HUES6 (cell line): ENCODE measurements at regions not wholly inside any gene's neighbourhood (a gene's known extent, or its start where the extent isn't known, plus 50 kb on each side); places are given as distances from the start of the nearest gene placed in this dataset.
"Not testable (repeated sequence)": the region's sequence is repeated elsewhere in the genome, so short reads cannot be mapped to it uniquely, and the experiment has no call there.

ENCODE experiments used
- H3K27ac ChIP-seq: 2 replicates; pipeline ENCODE4 v1.7.0; 2013; ENCODE audit warnings: low read depth, mild to moderate bottlenecking, low read length, inconsistent platforms
- H3K27me3 ChIP-seq: 2 replicates; pipeline ENCODE4 v1.6.1; 2013; ENCODE audit warnings: low read length; ENCODE audit not compliant: control insufficient read depth, insufficient read depth
- H3K36me3 ChIP-seq: 2 replicates; pipeline ENCODE4 v1.6.1; 2013; ENCODE audit warnings: low read length; ENCODE audit not compliant: control insufficient read depth, insufficient read depth
- H3K4me1 ChIP-seq: 2 replicates; pipeline ENCODE4 v1.6.1; 2013; ENCODE audit warnings: low read length; ENCODE audit not compliant: control insufficient read depth, insufficient read depth
- H3K4me3 ChIP-seq: 2 replicates; pipeline ENCODE4 v1.5.1; 2013; ENCODE audit warnings: low read depth, low read length
- H3K9ac ChIP-seq: one replicate; pipeline ENCODE4 v1.6.1; 2013; ENCODE audit warnings: mild to moderate bottlenecking, low read length
- H3K9me3 ChIP-seq: 2 replicates; pipeline ENCODE4 v1.6.1; 2013; ENCODE audit warnings: low read depth, low read length; ENCODE audit not compliant: control insufficient read depth, insufficient read depth

DNA sequence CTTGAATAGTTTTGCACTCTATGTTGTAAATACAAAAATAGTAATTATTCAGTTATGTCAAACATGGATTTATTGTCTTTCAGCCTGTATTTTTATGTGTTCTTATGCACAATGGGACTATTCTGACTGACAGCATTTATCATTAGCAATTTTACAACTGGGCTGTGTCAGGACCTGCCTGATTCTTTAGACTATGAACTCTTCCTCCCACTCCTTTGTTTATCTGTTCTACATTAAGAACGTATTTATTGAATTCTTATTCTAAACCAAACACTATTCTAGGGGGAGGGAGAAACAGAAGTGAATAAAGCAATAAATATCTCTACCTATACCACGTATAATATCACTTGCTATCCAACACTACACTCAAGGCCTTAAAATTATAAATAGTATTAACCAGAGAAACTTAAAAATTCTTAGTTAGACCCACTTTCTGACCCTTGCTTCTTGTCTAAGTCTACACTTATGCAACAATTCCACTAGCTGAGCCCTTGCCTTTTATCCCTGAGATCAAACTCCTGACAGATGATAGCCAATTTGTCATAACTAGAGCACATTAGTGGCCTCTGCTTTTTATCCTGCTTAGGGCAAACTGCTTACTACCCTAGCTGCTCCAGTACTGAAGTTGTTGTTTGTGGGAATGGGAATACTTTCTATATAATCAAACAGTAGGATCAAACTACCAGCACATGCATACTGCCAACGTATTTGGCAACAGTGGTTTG, 494.3 kb downstream of the BRINP3 start:
- H3K4me1 ChIP-seq, result no peaks in the 10 kb centered on the region
- H3K9ac ChIP-seq, result no peak overlapping the region
- H3K9me3 ChIP-seq, result peaks cover 6% of the 10 kb centered on the region
- H3K27ac ChIP-seq, result no peak overlapping the region
- no peaks in the 10 kb centered on the region for H3K27me3 ChIP-seq
- no peak overlapping the region for H3K4me3 ChIP-seq
- no peaks in the 10 kb centered on the region for H3K36me3 ChIP-seq

DNA sequence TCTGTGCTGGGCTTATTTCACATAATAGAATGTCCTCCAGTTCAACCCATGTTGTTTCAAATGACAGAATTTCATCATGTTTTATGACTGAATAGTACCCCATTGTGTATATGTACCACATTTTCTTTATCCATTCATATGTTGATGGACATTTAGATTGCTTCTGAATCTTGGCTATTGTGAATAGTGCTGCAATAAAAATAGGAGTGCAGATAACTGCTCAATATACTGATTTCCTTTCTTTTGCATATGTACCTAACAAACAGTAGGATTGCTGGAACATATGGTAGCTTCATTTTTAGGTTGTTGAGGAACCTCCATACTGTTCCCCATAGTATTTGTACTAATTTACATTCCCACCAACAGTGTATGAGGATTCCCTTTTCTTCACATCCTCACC, 491.1 kb downstream of the BRINP3 start:
- H3K9ac ChIP-seq, result no peak overlapping the region
- no peak overlapping the region for H3K27ac ChIP-seq
- H3K4me3 ChIP-seq, result no peak overlapping the region
- no peaks in the 10 kb centered on the region for H3K4me1 ChIP-seq
- no peaks in the 10 kb centered on the region for H3K36me3 ChIP-seq
- H3K9me3 ChIP-seq, result peaks cover 1% of the 10 kb centered on the region; the same call in 1 of the 2 replicates
- H3K27me3 ChIP-seq, result no peaks in the 10 kb centered on the region

DNA sequence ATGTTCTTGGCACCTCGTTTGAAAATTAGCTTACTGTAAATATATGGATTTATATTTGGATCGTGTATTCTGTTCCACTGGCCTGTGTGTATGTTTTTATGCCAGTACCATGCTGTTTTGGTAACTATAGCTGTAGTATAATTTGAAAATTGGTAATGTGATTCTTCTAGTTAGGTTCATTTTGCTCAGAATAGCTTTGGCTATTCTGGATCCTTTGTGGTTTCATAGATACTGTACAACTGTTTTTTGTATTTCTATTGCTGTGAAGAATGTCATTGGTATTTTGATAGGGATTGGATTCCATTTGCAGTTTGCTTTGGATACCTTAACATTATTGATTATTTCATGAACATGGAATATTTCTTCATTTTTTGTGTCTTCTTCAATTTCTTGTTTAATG, 490.2 kb downstream of the BRINP3 start:
- H3K9ac ChIP-seq, result no peak overlapping the region
- H3K9me3 ChIP-seq, result peaks cover 7% of the 10 kb centered on the region; the same call in 1 of the 2 replicates
- no peaks in the 10 kb centered on the region for H3K27me3 ChIP-seq
- no peaks in the 10 kb centered on the region for H3K36me3 ChIP-seq
- H3K4me1 ChIP-seq, result no peaks in the 10 kb centered on the region
- H3K4me3 ChIP-seq, result no peak overlapping the region
- no peak overlapping the region for H3K27ac ChIP-seq

DNA sequence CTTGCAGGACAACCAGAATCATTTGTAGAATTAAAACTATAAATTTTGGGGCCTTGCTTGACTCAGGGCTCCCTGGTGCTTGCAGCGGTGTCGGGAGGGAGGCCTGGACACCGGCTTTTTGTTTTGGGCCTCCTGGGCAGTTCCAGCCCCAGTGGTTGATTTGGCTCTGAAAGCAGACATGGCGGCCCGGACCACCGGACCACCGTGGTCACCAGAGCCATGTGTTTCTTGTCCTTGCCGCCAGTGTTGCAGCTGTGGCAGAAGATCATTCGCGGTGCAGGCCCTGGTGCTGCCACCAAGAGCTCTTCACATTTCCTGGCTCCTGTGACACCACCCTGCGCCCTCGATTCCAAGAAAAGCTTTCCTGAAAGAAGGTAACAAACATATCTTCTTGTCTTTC, 484.8 kb downstream of the BRINP3 start:
- H3K4me1 ChIP-seq, result no peaks in the 10 kb centered on the region
- H3K9ac ChIP-seq, result no peak overlapping the region
- no peaks in the 10 kb centered on the region for H3K27me3 ChIP-seq

DNA sequence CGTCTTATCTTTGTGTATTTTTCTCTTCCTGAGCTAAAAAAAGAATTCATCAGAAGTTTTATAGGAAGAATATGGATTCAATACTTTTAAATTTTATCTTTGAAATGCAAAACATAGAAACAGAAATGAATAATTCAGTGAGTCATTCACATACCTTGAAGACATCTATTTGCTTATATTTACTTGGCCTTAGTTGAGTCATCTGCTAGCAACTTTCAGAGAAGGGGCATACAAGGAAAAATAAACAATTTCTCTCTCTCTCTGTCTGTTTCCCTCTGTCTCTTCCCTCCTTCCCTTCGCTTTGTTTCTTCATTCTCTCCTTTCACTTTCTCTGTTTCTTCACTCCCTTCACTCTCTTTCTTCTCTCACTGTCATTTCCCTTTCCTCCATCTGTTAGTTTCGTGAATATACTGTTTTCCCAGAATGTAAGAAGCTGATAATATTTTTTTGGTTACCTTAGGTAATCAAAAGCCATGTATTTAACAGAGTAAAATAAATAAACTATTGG, 477.2 kb downstream of the BRINP3 start:
- no peak overlapping the region for H3K9ac ChIP-seq
- H3K27ac ChIP-seq, result no peak overlapping the region; the same call in 1 of the 2 replicates
- H3K4me1 ChIP-seq, result peaks cover 8% of the 10 kb centered on the region; the same call in 1 of the 2 replicates
- H3K36me3 ChIP-seq, result no peaks in the 10 kb centered on the region
- no peak overlapping the region for H3K4me3 ChIP-seq
- H3K27me3 ChIP-seq, result no peaks in the 10 kb centered on the region
- no peaks in the 10 kb centered on the region for H3K9me3 ChIP-seq

More for the DNA sequence above, 484.8 kb downstream of the BRINP3 start:
- peaks cover 13% of the 10 kb centered on the region for H3K9me3 ChIP-seq
- no peaks in the 10 kb centered on the region for H3K36me3 ChIP-seq
- no peak overlapping the region for H3K27ac ChIP-seq
- no peak overlapping the region for H3K4me3 ChIP-seq

DNA sequence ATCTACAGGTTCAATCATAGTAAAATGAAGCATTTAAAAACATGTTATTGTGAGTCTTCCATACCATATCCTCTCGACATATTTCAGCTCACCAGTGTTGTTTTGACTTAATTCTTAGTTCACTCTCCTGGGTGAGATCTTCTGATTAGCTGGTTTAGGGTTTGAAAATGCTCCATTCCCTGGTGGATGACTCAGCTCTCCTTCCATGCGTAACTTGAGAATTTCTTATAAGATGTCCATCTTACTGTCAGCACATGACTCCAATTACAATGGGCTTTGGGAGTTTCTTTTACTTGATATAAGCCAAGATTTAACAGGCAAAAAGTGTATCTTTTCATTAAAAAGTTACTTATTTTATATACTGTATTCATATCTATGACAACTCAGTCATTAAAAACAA, 476.5 kb downstream of the BRINP3 start:
- Histone ChIP-seq H3K27ac (no peak overlapping the region), H3K9me3 (no peaks in the 10 kb centered on the region)

DNA sequence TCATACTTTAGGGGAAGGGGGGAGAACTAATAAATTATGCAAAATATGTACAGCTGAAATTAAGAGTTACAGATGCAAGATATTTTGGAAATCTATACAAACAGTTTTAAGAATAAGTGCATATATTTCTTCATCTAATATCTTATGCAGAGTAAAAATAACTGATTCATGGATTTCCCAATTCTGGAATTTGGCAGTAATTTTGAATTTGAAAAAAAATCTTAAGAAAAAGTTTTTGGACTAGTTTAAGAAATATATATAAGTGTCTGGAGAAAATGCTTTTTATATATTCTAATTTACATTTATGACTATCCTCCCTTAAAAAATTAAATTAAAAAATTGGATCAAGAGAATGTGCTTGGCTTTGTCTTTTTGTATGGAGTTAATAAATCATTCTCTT, 474.3 kb downstream of the BRINP3 start:
- Histone ChIP-seq H3K4me1 (peaks cover 8% of the 10 kb centered on the region; the same call in 1 of the 2 replicates), H3K27ac (no peak overlapping the region), H3K27me3 (no peaks in the 10 kb centered on the region), H3K4me3 (no peak overlapping the region), H3K9ac (no peak overlapping the region), H3K36me3 (no peaks in the 10 kb centered on the region), H3K9me3 (no peaks in the 10 kb centered on the region)

More for the DNA sequence above, 476.5 kb downstream of the BRINP3 start:
- Histone ChIP-seq H3K9ac (no peak overlapping the region), H3K4me3 (no peak overlapping the region), H3K36me3 (no peaks in the 10 kb centered on the region), H3K4me1 (peaks cover 8% of the 10 kb centered on the region; the same call in 1 of the 2 replicates), H3K27me3 (no peaks in the 10 kb centered on the region)

DNA sequence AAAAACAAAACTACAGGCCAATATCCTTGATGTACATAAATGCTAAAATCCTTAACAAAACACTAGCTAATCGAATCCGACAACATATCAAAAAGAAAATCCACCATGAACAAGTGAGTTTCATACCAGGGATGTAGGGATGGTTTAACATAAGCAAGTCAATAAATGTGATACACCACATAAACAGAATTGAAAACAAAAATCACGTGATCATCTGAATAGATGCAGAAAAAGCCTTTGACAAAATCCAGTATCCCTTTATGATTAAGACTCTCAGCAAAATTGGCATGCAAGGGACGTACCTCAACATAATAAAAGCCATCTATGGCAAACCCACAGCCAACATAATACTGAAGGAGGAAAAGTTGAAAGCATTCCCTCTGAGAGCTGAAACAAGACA, 466.1 kb downstream of the BRINP3 start:
- no peak overlapping the region for H3K9ac ChIP-seq
- H3K9me3 ChIP-seq, result no peaks in the 10 kb centered on the region
- no peaks in the 10 kb centered on the region for H3K27me3 ChIP-seq
- no peak overlapping the region for H3K27ac ChIP-seq
- no peak overlapping the region for H3K4me3 ChIP-seq
- no peaks in the 10 kb centered on the region for H3K36me3 ChIP-seq
- H3K4me1 ChIP-seq, result no peaks in the 10 kb centered on the region

DNA sequence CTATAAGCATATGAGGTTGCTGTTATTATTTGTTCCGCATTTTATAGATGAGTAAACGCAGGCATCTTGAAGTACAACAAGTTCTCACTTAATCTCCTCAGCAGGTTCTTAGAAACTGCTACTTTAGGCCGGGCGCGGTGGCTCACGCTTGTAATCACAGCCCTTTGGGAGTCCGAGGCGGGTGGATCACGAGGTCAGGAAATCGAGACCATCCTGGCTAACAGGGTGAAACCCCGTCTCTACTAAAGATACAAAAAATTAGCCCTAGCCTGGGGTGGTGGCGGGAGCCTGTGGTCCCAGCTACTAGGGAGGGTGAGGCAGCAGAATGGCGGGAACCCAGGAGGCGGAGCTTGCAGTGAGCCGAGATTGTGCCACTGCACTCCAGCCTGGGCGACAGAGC, 458.5 kb downstream of the BRINP3 start:
- not testable (repeated sequence) for H3K27me3 ChIP-seq, H3K4me1 ChIP-seq, H3K4me3 ChIP-seq, H3K27ac ChIP-seq, H3K9ac ChIP-seq, H3K9me3 ChIP-seq, H3K36me3 ChIP-seq

DNA sequence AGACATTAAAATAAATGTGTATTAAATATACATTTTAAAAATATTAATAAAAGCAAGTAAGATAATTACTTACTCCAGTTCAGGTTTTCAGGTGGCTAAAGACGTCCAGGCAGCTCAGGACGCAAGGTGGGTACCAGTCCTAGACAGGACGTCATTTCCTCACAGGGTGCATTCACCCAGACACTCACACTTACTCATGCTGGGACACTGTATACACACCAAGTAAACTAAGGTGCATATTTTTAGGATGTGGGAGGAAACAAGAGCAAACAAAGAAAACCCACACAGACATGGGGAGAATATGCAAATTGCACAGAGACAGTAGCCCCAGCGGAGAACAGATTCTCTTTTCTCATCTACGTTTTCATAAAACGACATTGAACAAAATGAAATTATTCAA, 457.9 kb downstream of the BRINP3 start:
- Histone ChIP-seq H3K36me3 (no peaks in the 10 kb centered on the region), H3K4me3 (no peak overlapping the region), H3K27ac (no peak overlapping the region), H3K4me1 (no peaks in the 10 kb centered on the region), H3K27me3 (no peaks in the 10 kb centered on the region), H3K9me3 (no peaks in the 10 kb centered on the region), H3K9ac (no peak overlapping the region)

DNA sequence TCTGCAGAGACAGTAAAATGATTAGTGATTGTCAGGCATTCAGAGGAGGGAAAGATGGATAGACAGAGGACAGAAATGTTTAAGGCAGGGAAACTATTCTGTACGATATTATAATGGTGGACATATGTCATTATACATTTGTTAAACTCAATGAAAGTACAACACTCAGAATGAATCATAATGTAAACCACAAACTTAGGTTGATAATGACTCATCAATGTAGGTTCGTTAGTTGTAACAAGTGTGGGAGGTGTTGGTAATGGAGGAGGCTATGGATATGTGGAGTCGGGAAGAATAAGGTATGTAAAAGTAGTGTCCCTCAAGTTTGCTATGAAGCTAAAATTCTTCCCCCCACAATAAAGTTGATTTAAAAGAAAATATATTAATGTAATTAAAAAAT, 455.0 kb downstream of the BRINP3 start:
- Histone ChIP-seq H3K27me3 (no peaks in the 10 kb centered on the region), H3K4me1 (no peaks in the 10 kb centered on the region), H3K9me3 (no peaks in the 10 kb centered on the region), H3K36me3 (no peaks in the 10 kb centered on the region), H3K27ac (no peak overlapping the region), H3K4me3 (no peak overlapping the region), H3K9ac (no peak overlapping the region)
